GM12878 (cell line): ENCODE measurements at regions not wholly inside any gene's neighbourhood (a gene's known extent, or its start where the extent isn't known, plus 50 kb on each side); places are given as distances from the start of the nearest gene placed in this dataset.

Experiments
- ATAC-seq: fragments of 200-7000 bp; cut with Tn5 transposase; 3 replicates; pipeline ENCODE4 v1.9.1; 2020; ENCODE audit warnings: mild to moderate bottlenecking, moderate library complexity
- BruUV-seq: library from RNA; stranded (reverse); fragments of 400-500 nt; replicated peaks from 2 replicates; lab custom pipeline; 2021; lab: Mats Ljungman, UMichigan
- CTCF ChIA-PET: fragments of 300-600 bp; sonication (Branson Sonifier 250); formaldehyde crosslinking; extraction: SDS; loops from one replicate; lab custom pipeline; 2021; ENCODE audit warnings: inconsistent platforms; lab: Yijun Ruan, JAX
- POLR2A ChIA-PET: fragments of 350-600 bp; formaldehyde crosslinking; extraction: SDS; loops from one replicate; lab custom pipeline; 2021; ENCODE audit warnings: inconsistent platforms; lab: Charles Lee
- RAD21 ChIA-PET: fragments of 300-600 bp; sonication (Branson Sonifier 250); formaldehyde crosslinking; loops from one replicate; lab custom pipeline; 2023; ENCODE audit warnings: antibody characterized with exemption; ENCODE audit not compliant: unreplicated experiment; lab: Charles Lee
- SMC1A ChIA-PET: fragments of 300-600 bp; sonication (Branson Sonifier 250); formaldehyde crosslinking; loops from one replicate; lab custom pipeline; 2023; ENCODE audit not compliant: unreplicated experiment, uncharacterized antibody; lab: Charles Lee
- DNase-seq: peaks from one replicate; pipeline ENCODE4 v3.0.0-alpha.2; 2011; ENCODE audit warnings: low read depth, low spot score
- FAIRE-seq: peaks from 3 replicates; lab custom pipeline; 2011; peaks lifted over from hg19 to GRCh38; lab: Jason Lieb, UNC
- H2AFZ ChIP-seq: 2 replicates; pipeline ENCODE4 v1.6.0; 2011; ENCODE audit warnings: low read depth, low read length, control low read depth; ENCODE audit not compliant: control insufficient read depth
- H3K27ac ChIP-seq: 2 replicates; pipeline ENCODE4 v1.5.1; 2011; ENCODE audit warnings: control low read depth; ENCODE audit not compliant: control insufficient read depth, insufficient read depth
- H3K27me3 ChIP-seq, 2 experiments: replicated peaks in 1 of 2; 2 replicates each; pipeline versions ENCODE4 v1.6.0 to v1.6.1; 2011; ENCODE audit warnings: low read length in 1 of 2; ENCODE audit not compliant: control insufficient read depth in 2 of 2, insufficient read depth in 2 of 2
- H3K36me3 ChIP-seq, 2 experiments: 2 replicates each; pipeline ENCODE4 v1.5.1; 2011; ENCODE audit warnings: low read length in 1 of 2; ENCODE audit not compliant: control insufficient read depth in 2 of 2, insufficient read depth in 2 of 2
- H3K4me1 ChIP-seq: 2 replicates; pipeline ENCODE4 v1.6.1; 2011; ENCODE audit warnings: mild to moderate bottlenecking, low read length, moderate library complexity, mixed read lengths; ENCODE audit not compliant: control insufficient read depth, insufficient read depth
- H3K4me2 ChIP-seq: 2 replicates; pipeline ENCODE4 v1.6.0; 2011; ENCODE audit warnings: control low read depth; ENCODE audit not compliant: control insufficient read depth, insufficient read depth
- H3K4me3 ChIP-seq: fragments of 200-600 bp; sonication (generic); 2 replicates; pipeline ENCODE4 v1.5.1; 2016
- H3K79me2 ChIP-seq: 2 replicates; pipeline ENCODE4 v1.6.0; 2011; ENCODE audit warnings: low read length; ENCODE audit not compliant: control insufficient read depth, insufficient read depth
- H3K9ac ChIP-seq: 2 replicates; pipeline ENCODE4 v1.8.0; 2011; ENCODE audit warnings: low read length, control low read depth, mixed read lengths; ENCODE audit not compliant: control insufficient read depth, insufficient read depth
- H3K9me3 ChIP-seq: replicated peaks from 3 replicates; pipeline ENCODE4 v1.5.1; 2011; ENCODE audit warnings: mild to moderate bottlenecking, low read length; ENCODE audit not compliant: control insufficient read depth, insufficient read depth
- H4K20me1 ChIP-seq: 2 replicates; pipeline ENCODE4 v1.6.0; 2011; ENCODE audit not compliant: control insufficient read depth, insufficient read depth
- CBX3 ChIP-seq: fragments of 200-600 bp; sonication (generic); IDR thresholded peaks from 2 replicates; pipeline ENCODE4 v1.6.1; 2016; ENCODE audit warnings: low read depth, borderline replicate concordance
- CREM ChIP-seq: IDR thresholded peaks from 2 replicates; pipeline ENCODE4 v1.6.1; 2014; ENCODE audit warnings: antibody characterized with exemption, low read depth
- GATAD2B ChIP-seq: fragments of 450-650 bp; conservative IDR thresholded peaks from 2 replicates; pipeline ENCODE4 v1.6.1; 2017; ENCODE audit warnings: low read depth, mild to moderate bottlenecking, moderate library complexity
- RBBP5 ChIP-seq: fragments of 200-600 bp; sonication (generic); conservative IDR thresholded peaks from 2 replicates; pipeline ENCODE4 v1.6.1; 2016
- RFX5 ChIP-seq: IDR thresholded peaks from 2 replicates; pipeline ENCODE4 v1.6.1; 2011; ENCODE audit warnings: low read depth, low read length, improper control_type of control experiment
- SUZ12 ChIP-seq: fragments of 200-600 bp; sonication (generic); IDR thresholded peaks from one replicate; pipeline ENCODE4 v1.6.1; 2018; ENCODE audit warnings: antibody characterized with exemption, mild to moderate bottlenecking; ENCODE audit not compliant: unreplicated experiment
- ZBTB11 ChIP-seq: fragments of 450-650 bp; formaldehyde crosslinking; IDR thresholded peaks from 2 replicates; pipeline ENCODE4 v1.5.0; 2022; ENCODE audit warnings: mild to moderate bottlenecking, missing genetic modification characterization
- ZNF217 ChIP-seq: fragments of 450-650 bp; IDR thresholded peaks from 2 replicates; pipeline ENCODE4 v1.6.1; 2017; ENCODE audit warnings: antibody characterized with exemption, mild to moderate bottlenecking
- ZNF622 ChIP-seq: fragments of 450-650 bp; IDR thresholded peaks from 2 replicates; pipeline ENCODE4 v1.6.1; 2017; ENCODE audit warnings: mild to moderate bottlenecking, inconsistent platforms
- WGBS: methylation state at CpG from one replicate; pipeline ENCODE4 v1.1.6; 2016; ENCODE audit warnings: low lambda C conversion rate; ENCODE audit not compliant: insufficient replicate concordance, insufficient coverage; ENCODE audit errors: missing lambda C conversion rate; 5-methylcytosine and 5-hydroxymethylcytosine counted together
- in situ Hi-C: fragments of 300-500 bp; cut with MboI; formaldehyde crosslinking; loops from 9 replicates; pipeline ENCODE4 v1.14.3; 2018; ENCODE audit warnings: mixed read lengths
- intact Hi-C: fragments of 100-400 bp; cut with micrococcal nuclease; formaldehyde crosslinking; loops from one replicate; pipeline ENCODE4 v1.14.2; 2022; ENCODE audit not compliant: unreplicated experiment

DNA sequence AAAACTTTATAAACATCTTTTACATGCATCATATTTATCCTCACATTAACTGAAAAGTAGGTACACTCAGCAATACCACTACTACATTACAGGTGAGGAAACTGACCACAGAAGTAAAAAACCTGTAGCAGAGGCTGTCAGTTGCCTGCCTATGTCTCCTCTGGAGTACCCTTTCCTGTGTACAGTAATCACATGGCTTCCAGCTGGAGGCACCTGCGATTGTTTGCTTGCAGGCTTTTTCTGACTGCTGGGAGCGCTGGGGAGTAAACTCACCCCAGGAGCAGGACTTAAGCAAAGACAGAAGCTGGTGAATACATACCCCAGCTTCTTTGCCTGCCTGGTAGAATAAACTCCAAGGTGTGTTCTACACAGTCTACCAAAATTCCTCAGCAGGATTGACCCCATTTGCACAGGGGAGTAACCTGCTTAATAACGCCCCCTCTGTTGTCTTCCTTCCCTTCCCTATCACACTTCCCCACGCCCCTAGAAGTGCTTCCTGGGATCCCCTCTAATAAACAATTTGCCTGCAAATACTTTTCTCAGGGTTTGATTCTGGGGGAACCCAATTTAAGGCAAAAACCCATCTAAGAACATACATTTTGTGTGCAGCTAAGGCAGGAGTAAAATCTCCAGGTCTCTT, 138.9 kb downstream of the PTH2R start:
- no peaks in the 10 kb centered on the region; a peak in 1 of 4 replicates for H3K27me3 ChIP-seq
- no peak overlapping the region for H3K4me3 ChIP-seq
- H3K36me3 ChIP-seq: no peaks in the 10 kb centered on the region
- no peaks in the 10 kb centered on the region for H3K9me3 ChIP-seq
- intact Hi-C loops: no loop called here
- no peak for TF ChIP-seq CBX3
- TF ChIP-seq ZBTB11 (CRISPR knock-in tag): no peak
- no peak for TF ChIP-seq RFX5
- no peak for TF ChIP-seq RBBP5
- TF ChIP-seq GATAD2B: no peak
- TF ChIP-seq ZNF217: no peak
- TF ChIP-seq CREM: no peak
- TF ChIP-seq ZNF622: no peak
- TF ChIP-seq SUZ12: no peak
- TF ChIP-seq, all 136 proteins: peak for 0
- DNase-seq (no peak), FAIRE-seq (no peak), ATAC-seq (no peak)
- CTCF ChIA-PET: no interaction called here
- Histone ChIP-seq H3K4me1 (no peaks in the 10 kb centered on the region), H3K79me2 (no peaks in the 10 kb centered on the region), H2AFZ (no peak overlapping the region), H3K27ac (no peak overlapping the region), H3K9ac (no peak overlapping the region), H4K20me1 (no peaks in the 10 kb centered on the region), H3K4me2 (no peak overlapping the region)
- POLR2A ChIA-PET: no interaction called here
- RAD21 ChIA-PET: no interaction called here
- in situ Hi-C loops: no loop called here
- BruUV-seq: no TSS peak
- WGBS: 6% methylated on average over 4 of the region's 4 CpGs
- SMC1A ChIA-PET: interaction anchor here (1.0 kb wide), 1 partner anchor 10 kb away, joined by 4 read pairs; no protein-coding TSS in a partner anchor
